ENCODE measurements at regions not wholly inside any gene's neighbourhood (a gene's known extent, or its start where the extent isn't known, plus 50 kb on each side); places are given as distances from the start of the nearest gene placed in this dataset.

DNA sequence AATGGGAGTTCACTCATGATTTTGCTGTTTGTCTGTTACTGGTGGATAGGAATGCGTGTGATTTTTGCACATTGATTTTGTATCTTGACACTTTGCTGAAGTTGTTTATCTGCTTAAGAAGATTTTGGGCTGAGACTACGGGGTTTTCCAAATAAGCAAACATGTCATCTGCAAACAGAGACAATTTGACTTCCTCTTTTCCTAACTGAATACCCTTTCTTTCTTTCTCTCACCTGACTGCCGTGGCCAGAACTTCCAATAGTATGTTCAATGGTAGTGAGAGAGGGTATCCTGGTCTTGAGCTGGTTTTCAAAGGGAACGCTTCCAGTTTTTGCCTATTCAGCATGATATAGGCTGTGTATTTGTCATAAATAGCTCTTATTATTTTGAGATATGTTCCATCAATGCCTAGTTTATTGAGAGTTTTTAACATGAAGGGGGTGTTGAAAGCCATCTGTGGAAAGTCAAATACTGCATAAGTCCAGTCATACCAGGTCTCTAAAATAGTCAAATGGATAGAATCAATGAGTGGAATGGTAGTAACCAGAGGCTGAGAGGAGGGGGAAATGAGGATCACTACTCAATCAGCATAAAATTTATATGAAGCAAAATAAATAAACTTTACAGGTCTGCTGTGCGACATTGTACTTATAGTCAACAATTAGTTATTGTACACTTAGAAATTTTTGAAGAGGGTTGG lies 610.4 kb upstream of the ADGRB3 start:
- TF ChIP-seq, protein P1, sequence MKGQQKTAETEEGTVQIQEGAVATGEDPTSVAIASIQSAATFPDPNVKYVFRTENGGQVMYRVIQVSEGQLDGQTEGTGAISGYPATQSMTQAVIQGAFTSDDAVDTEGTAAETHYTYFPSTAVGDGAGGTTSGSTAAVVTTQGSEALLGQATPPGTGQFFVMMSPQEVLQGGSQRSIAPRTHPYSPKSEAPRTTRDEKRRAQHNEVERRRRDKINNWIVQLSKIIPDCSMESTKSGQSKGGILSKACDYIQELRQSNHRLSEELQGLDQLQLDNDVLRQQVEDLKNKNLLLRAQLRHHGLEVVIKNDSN (IDR thresholded peaks at IDR 0.05; ENCODE audit: borderline replicate concordance, extremely low read length, insufficient read depth, low read depth, low read length): no peak
- no peak for TF ChIP-seq CTCF (IDR thresholded peaks at IDR 0.05 in 2 of 3, conservative IDR thresholded peaks at IDR 0.05 in 1 of 3; ENCODE audit: control insufficient read depth in 2 of 3, extremely low read depth in 1 of 3, insufficient read depth in 1 of 3, low read depth in 3 of 3, low read length in 3 of 3)
- TF ChIP-seq RFX5 (IDR thresholded peaks at IDR 0.05; ENCODE audit: low read depth, low read length): no peak
- TF ChIP-seq CEBPB (IDR thresholded peaks at IDR 0.05; ENCODE audit: borderline replicate concordance in 1 of 2, low read depth in 2 of 2, low read length in 2 of 2): no peak
- TF ChIP-seq NFYA (IDR thresholded peaks at IDR 0.05; ENCODE audit: borderline replicate concordance, low read depth, low read length): no peak
- no peak for TF ChIP-seq E4F1 (IDR thresholded peaks at IDR 0.05; ENCODE audit: borderline replicate concordance, partially characterized antibody)
- TF ChIP-seq GABPA (IDR thresholded peaks at IDR 0.05; ENCODE audit: low read depth): no peak
- no peak for TF ChIP-seq EZH2 (IDR thresholded peaks at IDR 0.05; ENCODE audit: borderline replicate concordance, control insufficient read depth, low read depth, low read length)
- TF ChIP-seq RCOR1 (conservative IDR thresholded peaks at IDR 0.05; ENCODE audit: low read depth, low read length): no peak
- TF ChIP-seq NFXL1 (IDR thresholded peaks at IDR 0.05; ENCODE audit: borderline replicate concordance): no peak
- TF ChIP-seq SMARCA5 (IDR thresholded peaks at IDR 0.05): no peak
- no peak for TF ChIP-seq REST (IDR thresholded peaks at IDR 0.05; ENCODE audit: low read depth, low read length)
- TF ChIP-seq ZSCAN29 (IDR thresholded peaks at IDR 0.05): no peak
- TF ChIP-seq SIN3A (IDR thresholded peaks at IDR 0.05; ENCODE audit: low read depth, low read length): no peak
